HepG2 (cell line): ENCODE measurements at regions not wholly inside any gene's neighbourhood (a gene's known extent, or its start where the extent isn't known, plus 50 kb on each side); places are given as distances from the start of the nearest gene placed in this dataset.
A peak's percentile ranks its signal among the peaks of the same experiment; 100 is the strongest.

Experiments
- CBX5 ChIP-seq: sonication (generic); formaldehyde crosslinking; IDR thresholded peaks from 2 replicates; pipeline ENCODE4 v1.4.0; 2020; ENCODE audit warnings: missing genetic modification reagents, borderline replicate concordance
- CC2D1A ChIP-seq: sonication (generic); formaldehyde crosslinking; IDR thresholded peaks from 2 replicates; pipeline ENCODE4 v1.8.1; 2023; ENCODE audit warnings: mild to moderate bottlenecking, missing genetic modification reagents
- DMAP1 ChIP-seq: IDR thresholded peaks from 2 replicates; pipeline ENCODE4 v1.6.1; 2016
- ELF3 ChIP-seq: IDR thresholded peaks from 2 replicates; pipeline ENCODE4 v1.6.1; 2016; ENCODE audit warnings: missing genetic modification reagents, missing compliant biosample characterization
- HDAC6 ChIP-seq: fragments of 200-600 bp; sonication (generic); IDR thresholded peaks from 2 replicates; pipeline ENCODE4 v1.7.0; 2017; ENCODE audit warnings: mild to moderate bottlenecking, antibody characterized with exemption, low read length, low read depth
- HNRNPLL ChIP-seq: fragments of 200-400 bp; formaldehyde crosslinking; IDR thresholded peaks from 2 replicates; pipeline ENCODE4 v1.6.1; 2017; ENCODE audit warnings: mild to moderate bottlenecking, low read depth, low read length; ENCODE audit not compliant: poor library complexity, severe bottlenecking
- MEF2D ChIP-seq: sonication (generic); formaldehyde crosslinking; IDR thresholded peaks from 2 replicates; pipeline ENCODE4 v1.5.1; 2020; ENCODE audit warnings: mild to moderate bottlenecking, missing genetic modification reagents
- NFIC ChIP-seq: IDR thresholded peaks from 2 replicates; pipeline ENCODE4 v1.6.1; 2012; ENCODE audit warnings: mild to moderate bottlenecking, low read length, inconsistent platforms
- NFRKB ChIP-seq: fragments of 450-650 bp; IDR thresholded peaks from 2 replicates; pipeline ENCODE4 v1.6.1; 2017
- PRPF4 ChIP-seq: fragments of 200-400 bp; formaldehyde crosslinking; IDR thresholded peaks from 2 replicates; pipeline ENCODE4 v1.6.1; 2016; ENCODE audit warnings: low read length, low read depth; ENCODE audit not compliant: poor library complexity, severe bottlenecking
- RAD21 ChIP-seq: fragments of 450-650 bp; formaldehyde crosslinking; IDR thresholded peaks from 2 replicates; pipeline ENCODE4 v1.5.0; 2020; ENCODE audit warnings: mild to moderate bottlenecking
- RELA ChIP-seq: sonication (generic); formaldehyde crosslinking; IDR thresholded peaks from 2 replicates; pipeline ENCODE4 v1.4.0; 2020; ENCODE audit warnings: missing genetic modification reagents
- XRCC5 ChIP-seq: fragments of 200-400 bp; formaldehyde crosslinking; optimal IDR thresholded peaks from 2 replicates; pipeline ENCODE3; 2017; ENCODE audit warnings: mild to moderate bottlenecking, low read length
- ZBTB7A ChIP-seq: sonication (generic); formaldehyde crosslinking; IDR thresholded peaks from 2 replicates; pipeline ENCODE4 v1.8.0; 2022; ENCODE audit warnings: mild to moderate bottlenecking, missing genetic modification reagents
- ZNF12 ChIP-seq: sonication (generic); formaldehyde crosslinking; IDR thresholded peaks from 2 replicates; pipeline ENCODE4 v1.5.0; 2020; ENCODE audit warnings: missing genetic modification reagents
- ZNF234 ChIP-seq: sonication (generic); formaldehyde crosslinking; conservative IDR thresholded peaks from 2 replicates; pipeline ENCODE4 v1.5.1; 2020; ENCODE audit warnings: mild to moderate bottlenecking, missing genetic modification reagents
- ZNF451 ChIP-seq: sonication (generic); formaldehyde crosslinking; IDR thresholded peaks from 2 replicates; pipeline ENCODE4 v1.5.0; 2020; ENCODE audit warnings: mild to moderate bottlenecking, missing genetic modification reagents
- TF ChIP-seq, protein P1 (sequence below): sonication (generic); formaldehyde crosslinking; IDR thresholded peaks from 2 replicates; pipeline ENCODE4 v1.8.0; 2022; ENCODE audit warnings: missing genetic modification reagents, mild to moderate bottlenecking, moderate library complexity, borderline replicate concordance
- TF ChIP-seq, protein P2 (sequence below): sonication (generic); formaldehyde crosslinking; IDR thresholded peaks from 2 replicates; pipeline ENCODE4 v1.4.0; 2020; ENCODE audit warnings: missing genetic modification reagents, low read depth, mild to moderate bottlenecking, borderline replicate concordance
- TF ChIP-seq, protein P3 (sequence below): sonication (generic); formaldehyde crosslinking; IDR thresholded peaks from 2 replicates; pipeline ENCODE4 v1.4.0; 2020; ENCODE audit warnings: low read depth, mild to moderate bottlenecking, missing genetic modification reagents
- TF ChIP-seq, protein P4 (sequence below): sonication (generic); formaldehyde crosslinking; IDR thresholded peaks from 2 replicates; pipeline ENCODE4 v1.4.0; 2020; ENCODE audit warnings: mild to moderate bottlenecking, missing genetic modification reagents, borderline replicate concordance
- TF ChIP-seq, protein P5 (sequence below): IDR thresholded peaks from 2 replicates; pipeline ENCODE4 v1.6.1; 2016; ENCODE audit warnings: control low read depth

DNA sequence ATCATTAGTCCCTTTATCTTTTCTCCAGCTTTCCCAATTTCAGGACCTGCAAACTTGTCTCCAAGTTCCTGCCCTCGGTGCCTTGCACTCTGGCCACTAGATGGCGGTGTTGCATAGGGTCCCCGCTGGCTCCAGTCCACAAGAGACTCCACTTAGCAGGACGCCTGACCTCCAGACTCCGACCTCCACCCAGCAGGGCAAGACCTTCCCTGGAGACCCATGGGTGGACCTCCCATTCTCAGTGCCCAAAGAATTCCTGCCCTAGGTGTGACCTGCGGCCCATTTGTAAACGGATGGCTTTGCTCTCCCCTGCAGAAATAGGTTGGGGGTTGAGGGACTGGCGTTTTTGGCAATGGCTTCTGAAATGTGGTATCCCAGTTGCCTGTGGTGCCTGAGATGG lies 82.6 kb downstream of the LSM3 start (continued):
- TF ChIP-seq, protein P1, sequence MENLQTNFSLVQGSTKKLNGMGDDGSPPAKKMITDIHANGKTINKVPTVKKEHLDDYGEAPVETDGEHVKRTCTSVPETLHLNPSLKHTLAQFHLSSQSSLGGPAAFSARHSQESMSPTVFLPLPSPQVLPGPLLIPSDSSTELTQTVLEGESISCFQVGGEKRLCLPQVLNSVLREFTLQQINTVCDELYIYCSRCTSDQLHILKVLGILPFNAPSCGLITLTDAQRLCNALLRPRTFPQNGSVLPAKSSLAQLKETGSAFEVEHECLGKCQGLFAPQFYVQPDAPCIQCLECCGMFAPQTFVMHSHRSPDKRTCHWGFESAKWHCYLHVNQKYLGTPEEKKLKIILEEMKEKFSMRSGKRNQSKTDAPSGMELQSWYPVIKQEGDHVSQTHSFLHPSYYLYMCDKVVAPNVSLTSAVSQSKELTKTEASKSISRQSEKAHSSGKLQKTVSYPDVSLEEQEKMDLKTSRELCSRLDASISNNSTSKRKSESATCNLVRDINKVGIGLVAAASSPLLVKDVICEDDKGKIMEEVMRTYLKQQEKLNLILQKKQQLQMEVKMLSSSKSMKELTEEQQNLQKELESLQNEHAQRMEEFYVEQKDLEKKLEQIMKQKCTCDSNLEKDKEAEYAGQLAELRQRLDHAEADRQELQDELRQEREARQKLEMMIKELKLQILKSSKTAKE: no peak
- no peak for TF ChIP-seq HDAC6
- TF ChIP-seq, protein P2, sequence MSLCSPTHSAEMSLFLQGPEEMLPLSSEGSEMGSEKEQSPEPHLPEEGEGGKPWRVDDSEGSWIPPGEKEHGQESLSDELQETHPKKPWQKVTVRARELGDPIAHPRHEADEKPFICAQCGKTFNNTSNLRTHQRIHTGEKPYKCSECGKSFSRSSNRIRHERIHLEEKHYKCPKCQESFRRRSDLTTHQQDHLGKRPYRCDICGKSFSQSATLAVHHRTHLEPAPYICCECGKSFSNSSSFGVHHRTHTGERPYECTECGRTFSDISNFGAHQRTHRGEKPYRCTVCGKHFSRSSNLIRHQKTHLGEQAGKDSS: no peak
- TF ChIP-seq, protein P3, sequence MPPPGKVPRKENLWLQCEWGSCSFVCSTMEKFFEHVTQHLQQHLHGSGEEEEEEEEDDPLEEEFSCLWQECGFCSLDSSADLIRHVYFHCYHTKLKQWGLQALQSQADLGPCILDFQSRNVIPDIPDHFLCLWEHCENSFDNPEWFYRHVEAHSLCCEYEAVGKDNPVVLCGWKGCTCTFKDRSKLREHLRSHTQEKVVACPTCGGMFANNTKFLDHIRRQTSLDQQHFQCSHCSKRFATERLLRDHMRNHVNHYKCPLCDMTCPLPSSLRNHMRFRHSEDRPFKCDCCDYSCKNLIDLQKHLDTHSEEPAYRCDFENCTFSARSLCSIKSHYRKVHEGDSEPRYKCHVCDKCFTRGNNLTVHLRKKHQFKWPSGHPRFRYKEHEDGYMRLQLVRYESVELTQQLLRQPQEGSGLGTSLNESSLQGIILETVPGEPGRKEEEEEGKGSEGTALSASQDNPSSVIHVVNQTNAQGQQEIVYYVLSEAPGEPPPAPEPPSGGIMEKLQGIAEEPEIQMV (CRISPR knock-in tag): no peak
- no peak for TF ChIP-seq ZNF12 (CRISPR knock-in tag)
- peak; percentile 38; the same call in 1 of the 2 replicates for TF ChIP-seq ELF3 (CRISPR knock-in tag)
- 0 out of 2 replicates have a peak, but pooled peaks have one; percentile 23 for TF ChIP-seq MEF2D (CRISPR knock-in tag)
- TF ChIP-seq ZBTB7A (CRISPR knock-in tag): no peak
- no peak for TF ChIP-seq HNRNPLL
- TF ChIP-seq XRCC5: peak; percentile 48
- TF ChIP-seq, protein P4, sequence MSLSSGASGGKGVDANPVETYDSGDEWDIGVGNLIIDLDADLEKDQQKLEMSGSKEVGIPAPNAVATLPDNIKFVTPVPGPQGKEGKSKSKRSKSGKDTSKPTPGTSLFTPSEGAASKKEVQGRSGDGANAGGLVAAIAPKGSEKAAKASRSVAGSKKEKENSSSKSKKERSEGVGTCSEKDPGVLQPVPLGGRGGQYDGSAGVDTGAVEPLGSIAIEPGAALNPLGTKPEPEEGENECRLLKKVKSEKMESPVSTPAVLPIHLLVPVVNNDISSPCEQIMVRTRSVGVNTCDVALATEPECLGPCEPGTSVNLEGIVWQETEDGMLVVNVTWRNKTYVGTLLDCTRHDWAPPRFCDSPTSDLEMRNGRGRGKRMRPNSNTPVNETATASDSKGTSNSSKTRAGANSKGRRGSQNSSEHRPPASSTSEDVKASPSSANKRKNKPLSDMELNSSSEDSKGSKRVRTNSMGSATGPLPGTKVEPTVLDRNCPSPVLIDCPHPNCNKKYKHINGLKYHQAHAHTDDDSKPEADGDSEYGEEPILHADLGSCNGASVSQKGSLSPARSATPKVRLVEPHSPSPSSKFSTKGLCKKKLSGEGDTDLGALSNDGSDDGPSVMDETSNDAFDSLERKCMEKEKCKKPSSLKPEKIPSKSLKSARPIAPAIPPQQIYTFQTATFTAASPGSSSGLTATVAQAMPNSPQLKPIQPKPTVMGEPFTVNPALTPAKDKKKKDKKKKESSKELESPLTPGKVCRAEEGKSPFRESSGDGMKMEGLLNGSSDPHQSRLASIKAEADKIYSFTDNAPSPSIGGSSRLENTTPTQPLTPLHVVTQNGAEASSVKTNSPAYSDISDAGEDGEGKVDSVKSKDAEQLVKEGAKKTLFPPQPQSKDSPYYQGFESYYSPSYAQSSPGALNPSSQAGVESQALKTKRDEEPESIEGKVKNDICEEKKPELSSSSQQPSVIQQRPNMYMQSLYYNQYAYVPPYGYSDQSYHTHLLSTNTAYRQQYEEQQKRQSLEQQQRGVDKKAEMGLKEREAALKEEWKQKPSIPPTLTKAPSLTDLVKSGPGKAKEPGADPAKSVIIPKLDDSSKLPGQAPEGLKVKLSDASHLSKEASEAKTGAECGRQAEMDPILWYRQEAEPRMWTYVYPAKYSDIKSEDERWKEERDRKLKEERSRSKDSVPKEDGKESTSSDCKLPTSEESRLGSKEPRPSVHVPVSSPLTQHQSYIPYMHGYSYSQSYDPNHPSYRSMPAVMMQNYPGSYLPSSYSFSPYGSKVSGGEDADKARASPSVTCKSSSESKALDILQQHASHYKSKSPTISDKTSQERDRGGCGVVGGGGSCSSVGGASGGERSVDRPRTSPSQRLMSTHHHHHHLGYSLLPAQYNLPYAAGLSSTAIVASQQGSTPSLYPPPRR (CRISPR knock-in tag): no peak
- TF ChIP-seq PRPF4: no peak
- no peak for TF ChIP-seq NFIC
- TF ChIP-seq RELA (CRISPR knock-in tag): no peak
- TF ChIP-seq CBX5 (CRISPR knock-in tag): no peak
- TF ChIP-seq NFRKB: no peak
- TF ChIP-seq RAD21 (CRISPR knock-in tag): peak; percentile 93
- TF ChIP-seq CC2D1A (CRISPR knock-in tag): no peak
- TF ChIP-seq, protein P5, sequence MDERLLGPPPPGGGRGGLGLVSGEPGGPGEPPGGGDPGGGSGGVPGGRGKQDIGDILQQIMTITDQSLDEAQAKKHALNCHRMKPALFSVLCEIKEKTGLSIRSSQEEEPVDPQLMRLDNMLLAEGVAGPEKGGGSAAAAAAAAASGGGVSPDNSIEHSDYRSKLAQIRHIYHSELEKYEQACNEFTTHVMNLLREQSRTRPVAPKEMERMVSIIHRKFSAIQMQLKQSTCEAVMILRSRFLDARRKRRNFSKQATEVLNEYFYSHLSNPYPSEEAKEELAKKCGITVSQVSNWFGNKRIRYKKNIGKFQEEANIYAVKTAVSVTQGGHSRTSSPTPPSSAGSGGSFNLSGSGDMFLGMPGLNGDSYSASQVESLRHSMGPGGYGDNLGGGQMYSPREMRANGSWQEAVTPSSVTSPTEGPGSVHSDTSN (CRISPR knock-in tag): no peak
- TF ChIP-seq ZNF234 (CRISPR knock-in tag): no peak
- no peak for TF ChIP-seq ZNF451 (CRISPR knock-in tag)
- TF ChIP-seq DMAP1 (CRISPR knock-in tag): no peak
